HL-60 (cell line): ENCODE measurements at regions not wholly inside any gene's neighbourhood (a gene's known extent, or its start where the extent isn't known, plus 50 kb on each side); places are given as distances from the start of the nearest gene placed in this dataset.

ENCODE experiments used
- DNase-seq, 2 experiments: peaks; one replicate each; pipeline ENCODE4 v3.0.0-alpha.2; 2010 to 2020; ENCODE audit warnings: low read depth in 1 of 2, low spot score in 1 of 2
- H3K27ac ChIP-seq: fragments of 250-450 bp; sonication (Bioruptor Pico); replicated peaks from 2 replicates; pipeline ENCODE4 v1.5.1; 2020; ENCODE audit warnings: mild to moderate bottlenecking, moderate library complexity
- H3K27me3 ChIP-seq: fragments of 250-450 bp; sonication (Bioruptor Pico); 2 replicates; pipeline ENCODE4 v1.5.1; 2021; ENCODE audit warnings: mild to moderate bottlenecking, moderate library complexity; ENCODE audit not compliant: insufficient read depth, poor library complexity, severe bottlenecking
- H3K4me3 ChIP-seq: replicated peaks from 2 replicates; pipeline ENCODE4 v1.5.1; 2011; ENCODE audit warnings: mild to moderate bottlenecking, control low read depth, low read length; ENCODE audit not compliant: insufficient read depth
- CTCF ChIP-seq: IDR thresholded peaks from one replicate; pipeline ENCODE4 v1.5.1; 2011; ENCODE audit warnings: low read length, control low read depth, inconsistent platforms; ENCODE audit not compliant: insufficient read depth
- GABPA ChIP-seq: IDR thresholded peaks from 2 replicates; pipeline ENCODE4 v1.6.1; 2012; ENCODE audit warnings: low read depth
- POLR2AphosphoS5 ChIP-seq: IDR thresholded peaks from 2 replicates; pipeline ENCODE4 v1.6.1; 2012; ENCODE audit warnings: low read depth
- REST ChIP-seq: IDR thresholded peaks from 2 replicates; pipeline ENCODE4 v1.6.1; 2012; ENCODE audit warnings: low read depth; ENCODE audit not compliant: insufficient replicate concordance
- SPI1 ChIP-seq: IDR thresholded peaks from 2 replicates; pipeline ENCODE4 v1.6.1; 2012; ENCODE audit warnings: low read depth, mild to moderate bottlenecking, borderline replicate concordance

- DNase-seq: no peak
- Histone ChIP-seq H3K27ac (no peak overlapping the region), H3K27me3 (no peaks in the 10 kb centered on the region), H3K4me3 (no peak overlapping the region)
- TF ChIP-seq GABPA: no peak
These were observed 77.5 kb upstream of the TTC34 start for GRCh38 chr1:2879026-2879425.

GRCh38 chr1:2879591-2879990, 78.1 kb upstream of the TTC34 start:
- DNase-seq: no peak
- TF ChIP-seq CTCF (no peak), SPI1 (no peak), POLR2AphosphoS5 (no peak), GABPA (no peak), REST (no peak)
- no peak overlapping the region for H3K4me3 ChIP-seq
- no peaks in the 10 kb centered on the region for H3K27me3 ChIP-seq
- no peak overlapping the region for H3K27ac ChIP-seq

GRCh38 chr1:2880086-2880485, 78.6 kb upstream of the TTC34 start:
- H3K27ac ChIP-seq: no peak overlapping the region
- H3K27me3 ChIP-seq: no peaks in the 10 kb centered on the region
- H3K4me3 ChIP-seq: no peak overlapping the region
- DNase-seq: no peak
- TF ChIP-seq CTCF (no peak), POLR2AphosphoS5 (no peak), REST (no peak), SPI1 (no peak), GABPA (no peak)

GRCh38 chr1:2880812-2881295, 79.4 kb upstream of the TTC34 start:
- H3K27ac ChIP-seq: no peak overlapping the region
- no peaks in the 10 kb centered on the region for H3K27me3 ChIP-seq
- no peak overlapping the region for H3K4me3 ChIP-seq
- no peak for DNase-seq
- no peak for TF ChIP-seq POLR2AphosphoS5
- no peak for TF ChIP-seq GABPA
- no peak for TF ChIP-seq SPI1
- TF ChIP-seq CTCF: no peak
- no peak for TF ChIP-seq REST
